H9 (cell line): ENCODE measurements at regions not wholly inside any gene's neighbourhood (a gene's known extent, or its start where the extent isn't known, plus 50 kb on each side); places are given as distances from the start of the nearest gene placed in this dataset.

Source experiments
- DNase-seq: peaks from one replicate; pipeline ENCODE4 v3.0.0-alpha.2; 2017
- H2AFZ ChIP-seq: one replicate; pipeline ENCODE4 v1.6.1; 2013; ENCODE audit warnings: mild to moderate bottlenecking, low read length, control low read depth, moderate library complexity
- H2AK5ac ChIP-seq: 2 replicates; pipeline ENCODE4 v1.6.1; 2013; ENCODE audit warnings: low read length, control low read depth, mixed read lengths; ENCODE audit not compliant: insufficient read length
- H2BK120ac ChIP-seq: one replicate; pipeline ENCODE4 v1.6.1; 2013; ENCODE audit warnings: low read depth, mild to moderate bottlenecking, low read length, control low read depth, inconsistent platforms; ENCODE audit not compliant: poor library complexity, severe bottlenecking
- H2BK12ac ChIP-seq: 2 replicates; pipeline ENCODE4 v1.6.1; 2013; ENCODE audit warnings: low read length, control low read depth, mixed read lengths, low read depth; ENCODE audit not compliant: insufficient read length
- H2BK15ac ChIP-seq: 2 replicates; pipeline ENCODE4 v1.6.1; 2013; ENCODE audit warnings: low read depth, low read length, control low read depth
- H2BK20ac ChIP-seq: one replicate; pipeline ENCODE4 v1.6.1; 2013; ENCODE audit warnings: low read depth, mild to moderate bottlenecking, low read length, control low read depth, inconsistent platforms; ENCODE audit not compliant: poor library complexity, severe bottlenecking
- H2BK5ac ChIP-seq: 2 replicates; pipeline ENCODE4 v1.6.1; 2013; ENCODE audit warnings: low read length, control low read depth, mixed read lengths; ENCODE audit not compliant: insufficient read length
- H3K14ac ChIP-seq: 2 replicates; pipeline ENCODE4 v1.6.1; 2013; ENCODE audit warnings: low read length, control low read depth; ENCODE audit not compliant: insufficient read depth
- H3K18ac ChIP-seq: 2 replicates; pipeline ENCODE4 v1.6.1; 2013; ENCODE audit warnings: low read depth, mild to moderate bottlenecking, mixed read lengths, low read length, control low read depth; ENCODE audit not compliant: insufficient read length
- H3K23ac ChIP-seq: 2 replicates; pipeline ENCODE4 v1.6.1; 2013; ENCODE audit warnings: low read length, control low read depth, mixed read lengths, low read depth; ENCODE audit not compliant: insufficient read length
- H3K23me2 ChIP-seq: 2 replicates; pipeline ENCODE4 v1.6.1; 2013; ENCODE audit warnings: low read depth, mild to moderate bottlenecking, mixed read lengths, low read length, control low read depth; ENCODE audit not compliant: insufficient read length, poor library complexity, severe bottlenecking
- H3K27ac ChIP-seq: 2 replicates; pipeline ENCODE4 v1.5.1; 2013; ENCODE audit warnings: low read length, control low read depth, mixed read lengths, low read depth; ENCODE audit not compliant: insufficient read length
- H3K27me3 ChIP-seq: 2 replicates; pipeline ENCODE4 v1.6.1; 2013; ENCODE audit warnings: low read length, control low read depth, inconsistent platforms; ENCODE audit not compliant: insufficient read depth
- H3K4ac ChIP-seq: 2 replicates; pipeline ENCODE4 v1.6.1; 2013; ENCODE audit warnings: low read depth, mild to moderate bottlenecking, control low read depth, inconsistent platforms, low read length, moderate library complexity
- H3K4me1 ChIP-seq: 2 replicates; pipeline ENCODE4 v1.6.1; 2013; ENCODE audit warnings: low read length, control low read depth, inconsistent platforms; ENCODE audit not compliant: insufficient read depth
- H3K4me2 ChIP-seq: 2 replicates; pipeline ENCODE4 v1.6.1; 2013; ENCODE audit warnings: low read length, control low read depth, mixed read lengths; ENCODE audit not compliant: insufficient read length, insufficient read depth
- H3K56ac ChIP-seq: 2 replicates; pipeline ENCODE4 v1.6.1; 2013; ENCODE audit warnings: low read depth, mild to moderate bottlenecking, mixed read lengths, low read length, control low read depth; ENCODE audit not compliant: insufficient read length
- H3K79me1 ChIP-seq: 2 replicates; pipeline ENCODE4 v1.6.1; 2013; ENCODE audit warnings: low read depth, mild to moderate bottlenecking, moderate library complexity, low read length, control low read depth, inconsistent platforms; ENCODE audit not compliant: insufficient read depth, poor library complexity, severe bottlenecking
- H3K79me2 ChIP-seq: 2 replicates; pipeline ENCODE4 v1.6.1; 2013; ENCODE audit warnings: low read length, control low read depth, inconsistent platforms; ENCODE audit not compliant: insufficient read depth
- H3K9ac ChIP-seq: 2 replicates; pipeline ENCODE4 v1.6.1; 2013; ENCODE audit warnings: low read length, control low read depth, mixed read lengths; ENCODE audit not compliant: insufficient read length; ENCODE audit errors: extremely low read depth
- H3K9me3 ChIP-seq: one replicate; pipeline ENCODE4 v1.6.1; 2013; ENCODE audit warnings: low read depth, low read length, inconsistent platforms; ENCODE audit not compliant: control insufficient read depth
- H3T11ph ChIP-seq: one replicate; pipeline ENCODE4 v1.6.1; 2013; ENCODE audit warnings: mild to moderate bottlenecking, low read length, control low read depth, inconsistent platforms
- H4K20me1 ChIP-seq: one replicate; pipeline ENCODE4 v1.6.1; 2013; ENCODE audit not compliant: control insufficient read depth, insufficient read length, insufficient read depth
- H4K5ac ChIP-seq: 2 replicates; pipeline ENCODE4 v1.6.1; 2013; ENCODE audit warnings: low read depth, mild to moderate bottlenecking, mixed read lengths, low read length, control low read depth; ENCODE audit not compliant: insufficient read length
- H4K8ac ChIP-seq: replicated peaks from 2 replicates; pipeline ENCODE4 v1.6.1; 2013; ENCODE audit warnings: low read length, control low read depth, mixed read lengths, low read depth; ENCODE audit not compliant: insufficient read length
- H4K91ac ChIP-seq: 2 replicates; pipeline ENCODE4 v1.6.1; 2013; ENCODE audit warnings: low read depth, mild to moderate bottlenecking, moderate library complexity, mixed read lengths, low read length, control low read depth; ENCODE audit not compliant: insufficient read length
- H3K27ac Mint-ChIP-seq, 3 experiments: 2 replicates in 2 of 3; 3 replicates in 1 of 3; pipeline ENCODE4 v1.8.0; 2020 to 2021; ENCODE audit warnings: mixed read lengths in 3 of 3, mild to moderate bottlenecking in 1 of 3, moderate library complexity in 1 of 3
- H3K27me3 Mint-ChIP-seq: 2 replicates; pipeline ENCODE4 v1.8.0; 2021; ENCODE audit warnings: low read depth, mild to moderate bottlenecking, moderate library complexity, mixed read lengths
- H3K36me3 Mint-ChIP-seq, 3 experiments: 2 replicates in 2 of 3; 3 replicates in 1 of 3; pipeline ENCODE4 v1.8.0; 2020 to 2021; ENCODE audit warnings: low read depth in 3 of 3, mixed read lengths in 3 of 3; ENCODE audit not compliant: insufficient read depth in 1 of 3
- H3K4me1 Mint-ChIP-seq, 2 experiments: 2 replicates each; pipeline ENCODE4 v1.8.0; 2020; ENCODE audit warnings: mixed read lengths in 2 of 2
- H3K4me3 Mint-ChIP-seq, 2 experiments: 2 replicates in 1 of 2; 3 replicates in 1 of 2; pipeline ENCODE4 v1.8.0; 2020 to 2021; ENCODE audit warnings: mild to moderate bottlenecking in 2 of 2, mixed read lengths in 2 of 2, moderate library complexity in 1 of 2
- H3K9me3 Mint-ChIP-seq, 2 experiments: 2 replicates in 1 of 2; 3 replicates in 1 of 2; pipeline ENCODE4 v1.8.0; 2020; ENCODE audit warnings: mild to moderate bottlenecking in 2 of 2, mixed read lengths in 2 of 2, moderate library complexity in 1 of 2
- WGBS: extraction: QIAGEN DNeasy Blood & Tissue Kit; methylation state at CpG from one replicate; pipeline ENCODE4 v1.1.7; 2013; ENCODE audit warnings: missing lambda C conversion rate, low lambda C conversion rate, mixed read lengths; ENCODE audit not compliant: insufficient read length; ENCODE audit errors: extremely low coverage; 5-methylcytosine and 5-hydroxymethylcytosine counted together
- TF ChIP-seq, protein P1 (sequence below): fragments of 200-600 bp; sonication (generic); conservative IDR thresholded peaks from 3 replicates; pipeline ENCODE4 v1.8.0; 2021; ENCODE audit warnings: antibody characterized with exemption, mild to moderate bottlenecking

DNA sequence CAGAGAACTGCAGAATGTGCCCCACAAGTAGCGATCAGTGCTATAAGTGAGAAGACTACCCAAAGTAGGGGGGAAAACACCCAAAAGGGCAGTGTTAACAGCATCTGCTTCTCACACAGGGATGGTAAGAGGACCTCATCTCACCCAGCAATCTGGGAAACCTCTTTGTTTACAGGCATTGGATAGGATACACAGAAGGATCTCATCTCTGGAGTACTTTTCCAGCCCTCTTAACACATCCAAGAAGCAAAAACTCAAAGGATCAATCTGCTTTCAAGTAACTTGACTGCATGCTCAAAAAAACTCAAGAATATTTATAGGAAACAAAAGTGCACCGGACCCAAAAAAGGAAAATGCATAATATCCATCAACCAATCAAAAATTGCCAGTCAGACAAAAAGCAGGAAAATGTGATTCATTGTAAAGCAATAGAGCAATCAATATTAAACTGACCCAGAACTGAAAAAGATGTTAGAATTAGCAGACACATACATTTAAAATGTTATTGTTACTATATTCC, 311.0 kb upstream of the CXADR start:
- Histone ChIP-seq H4K8ac (no peak overlapping the region), H4K5ac (no peak overlapping the region), H3K27me3 (no peaks in the 10 kb centered on the region), H2BK5ac (no peak overlapping the region), H3K23ac (no peak overlapping the region), H2BK120ac (no peak overlapping the region), H4K20me1 (no peaks in the 10 kb centered on the region), H2BK20ac (no peak overlapping the region), H3K4ac (no peak overlapping the region), H2AK5ac (no peak overlapping the region), H3K27ac (no peak overlapping the region), H3K56ac (no peak overlapping the region), H3K14ac (no peak overlapping the region), H2AFZ (no peak overlapping the region), H3K18ac (no peak overlapping the region), H4K91ac (no peak overlapping the region), H2BK12ac (no peak overlapping the region), H3K4me2 (no peak overlapping the region), H3K9ac (no peak overlapping the region), H3K9me3 (no peaks in the 10 kb centered on the region), H3K23me2 (no peaks in the 10 kb centered on the region), H3K79me2 (no peaks in the 10 kb centered on the region), H3K4me1 (no peaks in the 10 kb centered on the region), H3T11ph (no peak overlapping the region), H3K79me1 (no peaks in the 10 kb centered on the region), H2BK15ac (no peak overlapping the region)
- H3K36me3 Mint-ChIP-seq, result peaks cover 0 to 2% (median 0%) of the 10 kb centered on the region in 3 experiments; a peak in 2 of 7 replicates
- DNase-seq, result no peak
- H3K27ac Mint-ChIP-seq, result no peak overlapping the region; a peak in 1 of 7 replicates
- H3K27me3 Mint-ChIP-seq, result no peaks in the 10 kb centered on the region
- H3K4me3 Mint-ChIP-seq, result no peak overlapping the region
- peaks cover 0 to 7% of the 10 kb centered on the region in 2 experiments; a peak in 3 of 5 replicates for H3K9me3 Mint-ChIP-seq
- peaks cover 0 to 6% of the 10 kb centered on the region in 2 experiments for H3K4me1 Mint-ChIP-seq
- TF ChIP-seq, protein P1, sequence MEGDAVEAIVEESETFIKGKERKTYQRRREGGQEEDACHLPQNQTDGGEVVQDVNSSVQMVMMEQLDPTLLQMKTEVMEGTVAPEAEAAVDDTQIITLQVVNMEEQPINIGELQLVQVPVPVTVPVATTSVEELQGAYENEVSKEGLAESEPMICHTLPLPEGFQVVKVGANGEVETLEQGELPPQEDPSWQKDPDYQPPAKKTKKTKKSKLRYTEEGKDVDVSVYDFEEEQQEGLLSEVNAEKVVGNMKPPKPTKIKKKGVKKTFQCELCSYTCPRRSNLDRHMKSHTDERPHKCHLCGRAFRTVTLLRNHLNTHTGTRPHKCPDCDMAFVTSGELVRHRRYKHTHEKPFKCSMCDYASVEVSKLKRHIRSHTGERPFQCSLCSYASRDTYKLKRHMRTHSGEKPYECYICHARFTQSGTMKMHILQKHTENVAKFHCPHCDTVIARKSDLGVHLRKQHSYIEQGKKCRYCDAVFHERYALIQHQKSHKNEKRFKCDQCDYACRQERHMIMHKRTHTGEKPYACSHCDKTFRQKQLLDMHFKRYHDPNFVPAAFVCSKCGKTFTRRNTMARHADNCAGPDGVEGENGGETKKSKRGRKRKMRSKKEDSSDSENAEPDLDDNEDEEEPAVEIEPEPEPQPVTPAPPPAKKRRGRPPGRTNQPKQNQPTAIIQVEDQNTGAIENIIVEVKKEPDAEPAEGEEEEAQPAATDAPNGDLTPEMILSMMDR, result no peak
- WGBS, result no CpG with 5 or more reads among the region's 2 CpGs
